GM10266 (cell line): ENCODE measurements at regions not wholly inside any gene's neighbourhood (a gene's known extent, or its start where the extent isn't known, plus 50 kb on each side); places are given as distances from the start of the nearest gene placed in this dataset.
A peak's percentile ranks its signal among the peaks of the same experiment; 100 is the strongest.

Source experiments
- DNase-seq: peaks from one replicate; pipeline ENCODE4 v3.0.0; 2012; ENCODE audit errors: extremely low spot score
- TF ChIP-seq, protein P1 (sequence below): IDR thresholded peaks from 2 replicates; pipeline ENCODE4 v1.5.1; 2012; ENCODE audit warnings: mild to moderate bottlenecking, low read depth; ENCODE audit not compliant: control insufficient read depth, insufficient read depth; ENCODE audit errors: missing control alignments

- TF ChIP-seq, protein P1, sequence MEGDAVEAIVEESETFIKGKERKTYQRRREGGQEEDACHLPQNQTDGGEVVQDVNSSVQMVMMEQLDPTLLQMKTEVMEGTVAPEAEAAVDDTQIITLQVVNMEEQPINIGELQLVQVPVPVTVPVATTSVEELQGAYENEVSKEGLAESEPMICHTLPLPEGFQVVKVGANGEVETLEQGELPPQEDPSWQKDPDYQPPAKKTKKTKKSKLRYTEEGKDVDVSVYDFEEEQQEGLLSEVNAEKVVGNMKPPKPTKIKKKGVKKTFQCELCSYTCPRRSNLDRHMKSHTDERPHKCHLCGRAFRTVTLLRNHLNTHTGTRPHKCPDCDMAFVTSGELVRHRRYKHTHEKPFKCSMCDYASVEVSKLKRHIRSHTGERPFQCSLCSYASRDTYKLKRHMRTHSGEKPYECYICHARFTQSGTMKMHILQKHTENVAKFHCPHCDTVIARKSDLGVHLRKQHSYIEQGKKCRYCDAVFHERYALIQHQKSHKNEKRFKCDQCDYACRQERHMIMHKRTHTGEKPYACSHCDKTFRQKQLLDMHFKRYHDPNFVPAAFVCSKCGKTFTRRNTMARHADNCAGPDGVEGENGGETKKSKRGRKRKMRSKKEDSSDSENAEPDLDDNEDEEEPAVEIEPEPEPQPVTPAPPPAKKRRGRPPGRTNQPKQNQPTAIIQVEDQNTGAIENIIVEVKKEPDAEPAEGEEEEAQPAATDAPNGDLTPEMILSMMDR = no peak
- DNase-seq = no peak
Measured at GRCh38 chr18:46257366-46257765, 153.2 kb downstream of the HAUS1 start.

GRCh38 chr18:46260016-46260878, 156.1 kb downstream of the HAUS1 start:
- no peak for DNase-seq

GRCh38 chr18:46260879-46261143, 156.6 kb downstream of the HAUS1 start:
- no peak for DNase-seq
- TF ChIP-seq, protein P1 = no peak

More at GRCh38 chr18:46260016-46260878, 156.1 kb downstream of the HAUS1 start:
- TF ChIP-seq, protein P1 = no peak

DNA sequence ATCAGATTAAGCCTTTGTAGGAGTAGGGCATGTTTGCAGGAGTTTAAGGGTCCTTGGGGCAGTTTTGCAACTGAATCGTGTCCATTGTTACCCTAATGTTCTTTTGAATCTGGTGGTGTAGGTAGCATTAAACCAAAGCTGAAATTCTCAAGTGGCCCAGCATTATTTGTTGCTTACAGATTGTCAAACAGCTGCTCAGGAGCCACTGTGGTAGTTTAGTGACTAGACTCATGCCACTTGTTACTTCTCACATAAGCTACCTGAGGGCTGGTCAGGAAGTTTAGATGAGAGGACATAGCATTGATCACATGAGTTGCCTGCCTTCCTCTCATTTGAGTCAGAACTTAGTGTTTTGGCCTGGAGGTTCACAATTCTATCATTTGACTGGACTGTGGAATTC, 157.6 kb downstream of the HAUS1 start:
- TF ChIP-seq, protein P1 = no peak
- no peak for DNase-seq

DNA sequence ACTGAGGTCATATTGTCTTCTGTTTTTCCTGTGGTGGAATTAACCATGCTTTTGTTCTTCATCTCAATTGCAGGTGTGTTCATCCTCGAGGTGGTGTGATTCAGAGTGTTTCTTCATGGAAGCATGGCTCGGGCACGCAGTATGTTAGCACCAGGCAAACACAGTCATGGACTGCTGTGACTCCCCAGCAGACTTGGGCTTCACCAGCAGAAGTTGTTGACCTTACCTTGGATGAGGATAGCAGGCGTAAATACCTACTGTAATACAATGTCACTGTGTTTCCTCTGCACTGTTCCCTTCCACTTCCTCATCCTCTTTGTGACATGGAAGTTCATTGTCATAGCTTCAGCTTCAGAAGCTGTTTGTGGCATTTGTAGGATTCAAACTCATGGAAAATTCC, 158.7 kb downstream of the HAUS1 start:
- TF ChIP-seq, protein P1 = no peak
- no peak for DNase-seq

GRCh38 chr18:46264255-46264654, 160.1 kb downstream of the HAUS1 start:
- DNase-seq = peak; percentile 14
- TF ChIP-seq, protein P1 = no peak
